Prostate gland (tissue), 2 donors: ENCODE measurements at regions not wholly inside any gene's neighbourhood (a gene's known extent, or its start where the extent isn't known, plus 50 kb on each side); places are given as distances from the start of the nearest gene placed in this dataset.

ENCODE experiments used
- CTCF ChIP-seq, 4 experiments: fragments of 200-600 bp in 2 of 4; fragments of 450-650 bp in 2 of 4; sonication (generic) in 2 of 4; IDR thresholded peaks; 1 replicate in 3 of 4; 2 replicates in 1 of 4; pipeline ENCODE4 v1.5.1; 2016 to 2019; ENCODE audit warnings: antibody characterized with exemption in 4 of 4, mild to moderate bottlenecking in 2 of 4, moderate library complexity in 2 of 4
- POLR2A ChIP-seq: fragments of 450-650 bp; IDR thresholded peaks from one replicate; pipeline ENCODE4 v1.6.1; 2016; ENCODE audit warnings: antibody characterized with exemption, mild to moderate bottlenecking

- no peak for TF ChIP-seq POLR2A
- TF ChIP-seq CTCF (IDR thresholded peaks at IDR 0.05) = no peak
Measured at GRCh38 chr10:107420196-107420595, 255.7 kb upstream of the SORCS1 start.
